Stomach (tissue), 4 donors: ENCODE measurements at regions not wholly inside any gene's neighbourhood (a gene's known extent, or its start where the extent isn't known, plus 50 kb on each side); places are given as distances from the start of the nearest gene placed in this dataset.
"Not testable (repeated sequence)": the region's sequence is repeated elsewhere in the genome, so short reads cannot be mapped to it uniquely, and the experiment has no call there.

Source experiments
- EP300 ChIP-seq: sonication (generic); formaldehyde crosslinking; IDR thresholded peaks from one replicate; pipeline ENCODE4 v1.6.1; 2017; ENCODE audit warnings: antibody characterized with exemption
- POLR2A ChIP-seq, 4 donors: fragments of 450-650 bp; IDR thresholded peaks; one replicate each; pipeline ENCODE4 v1.6.1; 2016; ENCODE audit warnings: antibody characterized with exemption in 4 of 4, control low read depth in 2 of 4, mild to moderate bottlenecking in 1 of 4, moderate library complexity in 1 of 4
- TF ChIP-seq, protein P1 (sequence below), 7 experiments: fragments of 450-650 bp in 4 of 7; fragments of 200-600 bp in 3 of 7; sonication (generic) in 3 of 7; IDR thresholded peaks; one replicate each; pipeline ENCODE4 v1.5.1; 2016 to 2019; ENCODE audit warnings: antibody characterized with exemption in 7 of 7, control low read depth in 2 of 7, mild to moderate bottlenecking in 1 of 7

DNA sequence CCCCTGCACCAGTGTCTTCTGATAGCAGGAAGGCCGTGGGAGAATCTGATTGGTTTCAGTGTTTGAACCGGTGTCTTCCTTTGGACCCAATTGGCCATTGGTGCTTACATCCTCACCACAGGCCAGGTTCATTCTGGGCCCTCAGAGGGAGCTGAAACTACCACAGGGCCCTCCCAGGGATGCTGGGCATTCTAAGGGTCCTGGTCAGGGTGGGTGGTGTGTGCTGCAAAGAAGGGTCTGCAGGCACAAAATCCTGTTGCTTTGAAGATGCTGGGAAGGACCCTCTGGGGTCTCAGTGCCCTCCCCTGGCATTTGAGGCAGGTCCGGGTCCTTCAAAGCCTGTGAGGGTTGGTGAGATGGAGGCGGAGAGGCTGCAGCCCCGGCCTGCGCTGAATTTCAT, 89.8 kb upstream of the RIMBP3B start:
- TF ChIP-seq POLR2A (IDR thresholded peaks at IDR 0.05); EP300: not testable (repeated sequence)
- TF ChIP-seq, protein P1, sequence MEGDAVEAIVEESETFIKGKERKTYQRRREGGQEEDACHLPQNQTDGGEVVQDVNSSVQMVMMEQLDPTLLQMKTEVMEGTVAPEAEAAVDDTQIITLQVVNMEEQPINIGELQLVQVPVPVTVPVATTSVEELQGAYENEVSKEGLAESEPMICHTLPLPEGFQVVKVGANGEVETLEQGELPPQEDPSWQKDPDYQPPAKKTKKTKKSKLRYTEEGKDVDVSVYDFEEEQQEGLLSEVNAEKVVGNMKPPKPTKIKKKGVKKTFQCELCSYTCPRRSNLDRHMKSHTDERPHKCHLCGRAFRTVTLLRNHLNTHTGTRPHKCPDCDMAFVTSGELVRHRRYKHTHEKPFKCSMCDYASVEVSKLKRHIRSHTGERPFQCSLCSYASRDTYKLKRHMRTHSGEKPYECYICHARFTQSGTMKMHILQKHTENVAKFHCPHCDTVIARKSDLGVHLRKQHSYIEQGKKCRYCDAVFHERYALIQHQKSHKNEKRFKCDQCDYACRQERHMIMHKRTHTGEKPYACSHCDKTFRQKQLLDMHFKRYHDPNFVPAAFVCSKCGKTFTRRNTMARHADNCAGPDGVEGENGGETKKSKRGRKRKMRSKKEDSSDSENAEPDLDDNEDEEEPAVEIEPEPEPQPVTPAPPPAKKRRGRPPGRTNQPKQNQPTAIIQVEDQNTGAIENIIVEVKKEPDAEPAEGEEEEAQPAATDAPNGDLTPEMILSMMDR (IDR thresholded peaks at IDR 0.05), result not testable (repeated sequence)
